ENCODE measurements at regions not wholly inside any gene's neighbourhood (a gene's known extent, or its start where the extent isn't known, plus 50 kb on each side); places are given as distances from the start of the nearest gene placed in this dataset.

- intact Hi-C loops (cut with DNase I; ENCODE audit: low total_unique reads): no loop called here
- H3K27me3 ChIP-seq: no peaks in the 10 kb centered on the region
- no peak overlapping the region for H3K27ac ChIP-seq
- H3K4me1 ChIP-seq: no peaks in the 10 kb centered on the region
- TF ChIP-seq POLR2A (IDR thresholded peaks at IDR 0.05) (no peak), POLR2AphosphoS5 (IDR thresholded peaks at IDR 0.05) (no peak), EP300 (IDR thresholded peaks at IDR 0.05) (no peak), CTCF (IDR thresholded peaks at IDR 0.05) (no peak)
- peaks cover 0 to 8% (median 4%) of the 10 kb centered on the region in 4 donors for H3K9me3 ChIP-seq
- DNase-seq: peak in 1 of 2 donors; percentile 48
- no peaks in the 10 kb centered on the region for H3K36me3 ChIP-seq
- 62 to 82% (median 64%) methylated on average over 2 of the region's 2 CpGs for WGBS, 5 donors
- no peak overlapping the region for H3K4me3 ChIP-seq
Observed at GRCh38 chr9:1427875-1428274, 377.7 kb downstream of the DMRT2 start.

DNA sequence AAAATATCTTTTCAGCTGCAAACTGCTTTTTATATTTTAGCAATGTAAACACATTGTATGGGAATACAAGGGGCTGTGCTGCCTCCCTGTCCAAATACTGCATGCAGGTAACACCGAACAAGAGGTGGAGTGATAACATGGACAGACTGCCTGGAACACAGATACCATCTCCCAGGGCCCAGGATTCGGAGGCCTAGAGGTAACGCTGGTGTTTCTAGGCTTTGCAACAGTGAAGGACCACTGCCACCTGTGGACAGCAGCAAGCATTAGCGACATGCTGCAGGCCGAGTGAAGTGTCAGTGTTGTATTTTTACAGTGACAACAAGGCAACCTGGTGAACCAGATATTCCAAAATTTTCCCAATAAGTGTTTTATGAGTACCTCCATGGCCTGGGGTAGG is 379.1 kb downstream of the DMRT2 start:
- Histone ChIP-seq H3K4me3 (no peak overlapping the region), H3K27me3 (no peaks in the 10 kb centered on the region), H3K27ac (no peak overlapping the region), H3K4me1 (no peaks in the 10 kb centered on the region), H3K36me3 (no peaks in the 10 kb centered on the region), H3K9me3 (peaks cover 0 to 6% (median 2%) of the 10 kb centered on the region in 4 donors)
- intact Hi-C loops (cut with DNase I; ENCODE audit: low total_unique reads): no loop called here
- WGBS, 5 donors: 21 to 42% (median 26%) methylated on average over 5 of the region's 5 CpGs
- DNase-seq: peak in 1 of 2 donors; percentile 60
- no peak for TF ChIP-seq CTCF (IDR thresholded peaks at IDR 0.05)
- TF ChIP-seq EP300 (IDR thresholded peaks at IDR 0.05): no peak
- no peak for TF ChIP-seq POLR2A (IDR thresholded peaks at IDR 0.05)
- TF ChIP-seq POLR2AphosphoS5 (IDR thresholded peaks at IDR 0.05): no peak

GRCh38 chr9:1431461-1431860 is 381.3 kb downstream of the DMRT2 start:
- Histone ChIP-seq H3K4me3 (no peak overlapping the region), H3K36me3 (no peaks in the 10 kb centered on the region), H3K27me3 (no peaks in the 10 kb centered on the region), H3K27ac (no peak overlapping the region), H3K4me1 (no peaks in the 10 kb centered on the region), H3K9me3 (no peaks in the 10 kb centered on the region)
- WGBS, 5 donors: 87 to 93% (median 92%) methylated on average over 4 of the region's 4 CpGs
- intact Hi-C loops (cut with DNase I; ENCODE audit: low total_unique reads): no loop called here
- no peak for DNase-seq
- TF ChIP-seq CTCF (IDR thresholded peaks at IDR 0.05) (no peak), POLR2AphosphoS5 (IDR thresholded peaks at IDR 0.05) (no peak), EP300 (IDR thresholded peaks at IDR 0.05) (no peak), POLR2A (IDR thresholded peaks at IDR 0.05) (no peak)

DNA sequence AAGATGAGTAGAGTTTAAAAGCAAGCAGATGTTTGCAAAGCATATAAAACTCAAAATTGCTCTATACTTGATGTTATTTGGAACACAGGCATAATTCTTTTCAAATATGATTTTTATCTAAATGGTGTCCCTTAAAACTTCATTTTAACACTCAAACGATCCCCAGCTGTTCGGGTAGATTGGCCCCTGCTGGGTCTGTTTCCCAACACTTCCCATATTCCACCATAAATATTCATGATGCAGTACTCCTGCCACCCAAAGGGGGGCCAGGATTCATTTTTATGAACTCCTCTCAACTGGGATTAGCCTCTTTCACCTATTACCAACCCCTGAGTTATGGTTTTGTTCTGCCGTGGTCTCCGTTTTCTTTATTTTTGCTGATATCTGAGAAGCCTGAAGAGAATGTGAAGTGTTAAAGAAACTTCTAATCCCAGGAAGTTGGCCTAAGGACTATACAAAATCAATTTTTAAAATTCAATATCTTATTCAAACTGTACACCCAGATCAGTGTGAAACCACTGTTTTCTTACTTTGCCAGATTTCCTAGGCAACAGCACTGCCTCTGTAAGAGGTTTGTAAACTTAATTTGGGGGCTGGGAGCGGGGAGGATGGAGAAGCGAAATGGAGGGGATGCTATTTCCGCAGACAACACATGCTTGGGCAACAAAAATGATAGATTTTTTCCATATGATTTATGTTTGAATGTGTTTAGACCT is 384.1 kb downstream of the DMRT2 start:
- Histone ChIP-seq H3K9me3 (no peaks in the 10 kb centered on the region), H3K27ac (no peak overlapping the region), H3K4me1 (no peaks in the 10 kb centered on the region), H3K4me3 (no peak overlapping the region), H3K36me3 (no peaks in the 10 kb centered on the region), H3K27me3 (no peaks in the 10 kb centered on the region)
- 54 to 64% (median 58%) methylated on average over 7 of the region's 7 CpGs for WGBS, 5 donors
- TF ChIP-seq CTCF (IDR thresholded peaks at IDR 0.05) (peak in 1 of 7 experiments; percentile 16), EP300 (IDR thresholded peaks at IDR 0.05) (no peak), POLR2AphosphoS5 (IDR thresholded peaks at IDR 0.05) (no peak), POLR2A (IDR thresholded peaks at IDR 0.05) (no peak)
- intact Hi-C loops (cut with DNase I; ENCODE audit: low total_unique reads): no loop called here
- DNase-seq: peak in 1 of 2 donors; percentile 57

All from stomach (tissue), 8 donors.